ENCODE measurements at regions not wholly inside any gene's neighbourhood (a gene's known extent, or its start where the extent isn't known, plus 50 kb on each side); places are given as distances from the start of the nearest gene placed in this dataset.

DNA sequence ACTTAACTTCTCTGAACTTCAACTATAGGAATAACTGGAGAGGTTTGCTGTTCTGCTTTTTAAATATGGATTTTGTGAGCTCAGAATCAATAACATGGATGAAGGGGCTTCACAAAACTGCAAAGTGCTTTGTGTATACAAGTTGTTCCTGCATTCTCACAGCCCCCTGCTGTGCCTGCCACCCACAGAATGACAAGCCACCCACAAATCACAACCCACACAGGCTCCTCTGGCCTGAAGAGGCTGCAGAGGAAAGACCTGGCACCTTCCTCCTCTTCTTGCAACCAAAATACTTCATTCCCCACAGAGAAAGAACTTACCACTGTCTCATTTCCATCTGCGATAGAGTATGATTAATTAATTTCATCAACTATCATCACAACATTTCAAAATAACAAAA lies 106.7 kb upstream of the NHSL1 start:
- no peaks in the 10 kb centered on the region for H3K4me1 ChIP-seq (ENCODE audit: control insufficient read depth, extremely low read depth, insufficient read depth, low read length)
- TF ChIP-seq, protein P1, sequence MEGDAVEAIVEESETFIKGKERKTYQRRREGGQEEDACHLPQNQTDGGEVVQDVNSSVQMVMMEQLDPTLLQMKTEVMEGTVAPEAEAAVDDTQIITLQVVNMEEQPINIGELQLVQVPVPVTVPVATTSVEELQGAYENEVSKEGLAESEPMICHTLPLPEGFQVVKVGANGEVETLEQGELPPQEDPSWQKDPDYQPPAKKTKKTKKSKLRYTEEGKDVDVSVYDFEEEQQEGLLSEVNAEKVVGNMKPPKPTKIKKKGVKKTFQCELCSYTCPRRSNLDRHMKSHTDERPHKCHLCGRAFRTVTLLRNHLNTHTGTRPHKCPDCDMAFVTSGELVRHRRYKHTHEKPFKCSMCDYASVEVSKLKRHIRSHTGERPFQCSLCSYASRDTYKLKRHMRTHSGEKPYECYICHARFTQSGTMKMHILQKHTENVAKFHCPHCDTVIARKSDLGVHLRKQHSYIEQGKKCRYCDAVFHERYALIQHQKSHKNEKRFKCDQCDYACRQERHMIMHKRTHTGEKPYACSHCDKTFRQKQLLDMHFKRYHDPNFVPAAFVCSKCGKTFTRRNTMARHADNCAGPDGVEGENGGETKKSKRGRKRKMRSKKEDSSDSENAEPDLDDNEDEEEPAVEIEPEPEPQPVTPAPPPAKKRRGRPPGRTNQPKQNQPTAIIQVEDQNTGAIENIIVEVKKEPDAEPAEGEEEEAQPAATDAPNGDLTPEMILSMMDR (conservative IDR thresholded peaks at IDR 0.05 in 1 of 2, IDR thresholded peaks at IDR 0.05 in 1 of 2; ENCODE audit: low read depth in 1 of 2, low read length in 2 of 2): no peak
- no peak for TF ChIP-seq EZH2 (IDR thresholded peaks at IDR 0.05; ENCODE audit: low read length, missing control alignments)
- H3K36me3 ChIP-seq (ENCODE audit: control insufficient read depth, insufficient read depth, low read length): no peaks in the 10 kb centered on the region
- no peak overlapping the region for H2AFZ ChIP-seq (ENCODE audit: low read length)
- no peak overlapping the region for H3K9ac ChIP-seq (ENCODE audit: insufficient read depth, low read length)
- H3K4me3 ChIP-seq (replicated peaks in 1 of 4; ENCODE audit: control extremely low read depth in 1 of 4, insufficient read depth in 1 of 4, low read depth in 3 of 4, low read length in 4 of 4): no peak overlapping the region
- no peaks in the 10 kb centered on the region for H3K79me2 ChIP-seq (ENCODE audit: control insufficient read depth, insufficient read depth, low read length)
- no peaks in the 10 kb centered on the region for H3K27me3 ChIP-seq (ENCODE audit: control insufficient read depth, insufficient read depth, low read length)
- DNase-seq (ENCODE audit: low read depth in 2 of 2): no peak
- H4K20me1 ChIP-seq (ENCODE audit: control insufficient read depth, extremely low read depth, insufficient read depth, low read length): no peaks in the 10 kb centered on the region
- no peak overlapping the region for H3K27ac ChIP-seq (ENCODE audit: insufficient read depth, low read length)
- H3K4me2 ChIP-seq (ENCODE audit: extremely low read depth, insufficient read depth, low read length): no peak overlapping the region
- no peaks in the 10 kb centered on the region for H3K9me3 ChIP-seq (ENCODE audit: control insufficient read depth, insufficient read depth, low read depth, low read length)

DNA sequence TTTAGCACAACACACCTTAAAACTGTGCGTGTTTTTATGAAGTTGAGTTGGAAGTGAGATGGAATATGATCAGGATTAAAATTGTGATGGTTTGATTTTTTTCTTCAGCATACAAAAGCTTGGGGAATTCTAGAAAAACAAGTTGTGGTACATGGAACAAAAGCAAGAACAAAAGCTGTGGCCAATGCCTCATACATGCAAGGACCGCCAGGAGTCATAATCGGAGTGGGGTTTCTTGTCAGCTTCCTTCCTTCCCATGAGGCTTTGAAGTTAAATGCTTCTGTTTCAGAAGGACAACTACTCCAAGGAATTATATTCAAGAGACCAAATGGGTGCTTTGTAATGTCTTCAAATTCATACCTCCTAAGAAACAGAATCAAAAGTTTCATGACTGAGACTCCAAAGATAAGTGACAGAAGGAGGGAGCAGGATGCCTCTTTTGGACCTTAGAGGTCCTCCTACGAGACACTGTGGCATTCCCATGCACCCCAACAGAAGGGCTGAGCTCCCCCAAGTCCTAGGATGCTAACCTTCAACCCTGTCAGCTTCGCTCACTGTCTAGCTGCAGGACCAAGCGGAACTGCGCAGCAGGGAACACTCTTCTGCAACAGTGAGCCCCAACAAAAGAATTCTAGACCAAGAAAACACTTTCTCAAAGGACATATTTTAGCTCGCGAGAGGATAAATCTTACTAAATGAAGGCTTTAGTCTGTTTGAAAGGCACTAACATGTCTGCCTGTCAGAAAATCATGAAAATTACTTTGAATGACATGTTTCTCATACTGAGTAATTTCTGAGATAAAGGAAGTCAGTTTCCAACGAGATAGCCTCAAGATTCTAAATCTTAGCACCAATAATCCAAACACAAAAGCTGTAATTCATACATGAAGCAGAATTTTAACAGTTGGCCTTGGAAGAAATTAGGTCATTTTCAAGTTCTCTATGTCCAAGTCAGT lies 108.5 kb upstream of the NHSL1 start:
- Histone ChIP-seq H3K27ac (ENCODE audit: insufficient read depth, low read length) (no peak overlapping the region), H3K9ac (ENCODE audit: insufficient read depth, low read length) (no peak overlapping the region), H2AFZ (ENCODE audit: low read length) (no peak overlapping the region)

DNA sequence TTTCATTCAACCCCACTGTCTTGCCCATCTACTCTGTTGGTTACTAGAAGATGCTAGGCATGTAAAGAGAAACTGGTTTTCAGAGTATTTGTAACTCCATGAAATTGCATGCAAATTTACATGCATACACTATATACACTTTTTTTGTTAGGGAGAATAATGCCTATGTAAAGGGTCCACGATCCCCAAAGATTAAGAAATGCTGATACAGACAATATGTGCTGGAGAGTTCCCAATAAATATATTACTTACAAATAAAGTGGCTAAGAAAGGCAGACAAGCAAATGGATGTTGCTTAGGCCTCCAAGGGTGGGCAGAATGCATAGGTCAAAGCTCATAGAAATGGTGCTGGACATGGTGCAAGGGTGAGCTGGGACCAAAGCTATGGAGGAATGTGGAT lies 109.6 kb upstream of the NHSL1 start:
- Histone ChIP-seq H4K20me1 (ENCODE audit: control insufficient read depth, extremely low read depth, insufficient read depth, low read length) (no peaks in the 10 kb centered on the region), H3K9me3 (ENCODE audit: control insufficient read depth, insufficient read depth, low read depth, low read length) (no peaks in the 10 kb centered on the region), H3K36me3 (ENCODE audit: control insufficient read depth, insufficient read depth, low read length) (no peaks in the 10 kb centered on the region), H3K27ac (ENCODE audit: insufficient read depth, low read length) (no peak overlapping the region), H3K4me1 (ENCODE audit: control insufficient read depth, extremely low read depth, insufficient read depth, low read length) (no peaks in the 10 kb centered on the region), H3K79me2 (ENCODE audit: control insufficient read depth, insufficient read depth, low read length) (no peaks in the 10 kb centered on the region), H3K9ac (ENCODE audit: insufficient read depth, low read length) (no peak overlapping the region), H3K27me3 (ENCODE audit: control insufficient read depth, insufficient read depth, low read length) (no peaks in the 10 kb centered on the region), H3K4me3 (replicated peaks in 1 of 4; ENCODE audit: control extremely low read depth in 1 of 4, insufficient read depth in 1 of 4, low read depth in 3 of 4, low read length in 4 of 4) (no peak overlapping the region), H3K4me2 (ENCODE audit: extremely low read depth, insufficient read depth, low read length) (no peak overlapping the region), H2AFZ (ENCODE audit: low read length) (no peak overlapping the region)
- TF ChIP-seq, protein P1 (conservative IDR thresholded peaks at IDR 0.05 in 1 of 2, IDR thresholded peaks at IDR 0.05 in 1 of 2; ENCODE audit: low read depth in 1 of 2, low read length in 2 of 2): no peak
- TF ChIP-seq EZH2 (IDR thresholded peaks at IDR 0.05; ENCODE audit: low read length, missing control alignments): no peak
- DNase-seq (ENCODE audit: low read depth in 2 of 2): no peak

More for the DNA sequence above, 108.5 kb upstream of the NHSL1 start:
- no peak for DNase-seq (ENCODE audit: low read depth in 2 of 2)
- no peaks in the 10 kb centered on the region for H3K27me3 ChIP-seq (ENCODE audit: control insufficient read depth, insufficient read depth, low read length)
- H3K4me3 ChIP-seq (replicated peaks in 1 of 4; ENCODE audit: control extremely low read depth in 1 of 4, insufficient read depth in 1 of 4, low read depth in 3 of 4, low read length in 4 of 4): no peak overlapping the region
- no peaks in the 10 kb centered on the region for H3K4me1 ChIP-seq (ENCODE audit: control insufficient read depth, extremely low read depth, insufficient read depth, low read length)
- H3K9me3 ChIP-seq (ENCODE audit: control insufficient read depth, insufficient read depth, low read depth, low read length): no peaks in the 10 kb centered on the region
- no peaks in the 10 kb centered on the region for H3K79me2 ChIP-seq (ENCODE audit: control insufficient read depth, insufficient read depth, low read length)
- H3K4me2 ChIP-seq (ENCODE audit: extremely low read depth, insufficient read depth, low read length): no peak overlapping the region
- H4K20me1 ChIP-seq (ENCODE audit: control insufficient read depth, extremely low read depth, insufficient read depth, low read length): no peaks in the 10 kb centered on the region
- TF ChIP-seq EZH2 (IDR thresholded peaks at IDR 0.05; ENCODE audit: low read length, missing control alignments): no peak
- TF ChIP-seq, protein P1 (conservative IDR thresholded peaks at IDR 0.05 in 1 of 2, IDR thresholded peaks at IDR 0.05 in 1 of 2; ENCODE audit: low read depth in 1 of 2, low read length in 2 of 2): no peak
- no peaks in the 10 kb centered on the region for H3K36me3 ChIP-seq (ENCODE audit: control insufficient read depth, insufficient read depth, low read length)
